H1 (cell line): ENCODE measurements at regions not wholly inside any gene's neighbourhood (a gene's known extent, or its start where the extent isn't known, plus 50 kb on each side); places are given as distances from the start of the nearest gene placed in this dataset.

ENCODE experiments used
- CTCF ChIA-PET: fragments of 300-600 bp; sonication (Branson Sonifier 250); formaldehyde crosslinking; loops from one replicate; lab custom pipeline; 2021; ENCODE audit not compliant: partially characterized antibody; lab: Charles Lee
- POLR2A ChIA-PET: fragments of 300-600 bp; sonication (Branson Sonifier 250); formaldehyde crosslinking; loops from one replicate; lab custom pipeline; 2021; ENCODE audit warnings: inconsistent platforms; ENCODE audit not compliant: partially characterized antibody; lab: Charles Lee
- DNase-seq, 2 experiments: peaks; one replicate each; pipeline versions ENCODE4 v3.0.0 to v3.0.0-alpha.2; 2010 to 2022; ENCODE audit warnings: low spot score in 2 of 2, low read depth in 1 of 2, mixed read lengths in 1 of 2
- FAIRE-seq: peaks from 2 replicates; lab custom pipeline; 2011; peaks lifted over from hg19 to GRCh38; lab: Jason Lieb, UNC
- H2AFZ ChIP-seq: 2 replicates; pipeline ENCODE4 v1.8.1; 2012; ENCODE audit warnings: low read length, inconsistent platforms
- H2AK5ac ChIP-seq: 2 replicates; pipeline ENCODE4 v1.6.1; 2013; ENCODE audit warnings: low read depth, low read length
- H2BK120ac ChIP-seq: replicated peaks from 2 replicates; pipeline ENCODE3; 2013; ENCODE audit warnings: low read depth, low read length, inconsistent platforms
- H2BK12ac ChIP-seq: 2 replicates; pipeline ENCODE4 v1.6.1; 2013; ENCODE audit warnings: low read depth, low read length
- H2BK15ac ChIP-seq: 2 replicates; pipeline ENCODE4 v1.6.1; 2013; ENCODE audit warnings: low read length
- H2BK20ac ChIP-seq: 2 replicates; pipeline ENCODE4 v1.6.1; 2013; ENCODE audit warnings: low read length
- H2BK5ac ChIP-seq: 2 replicates; pipeline ENCODE4 v1.6.1; 2013; ENCODE audit warnings: low read depth, low read length
- H3K14ac ChIP-seq: 2 replicates; pipeline ENCODE4 v1.6.1; 2013; ENCODE audit warnings: inconsistent platforms; ENCODE audit not compliant: insufficient read length
- H3K18ac ChIP-seq: 2 replicates; pipeline ENCODE4 v1.6.1; 2013; ENCODE audit warnings: low read length; ENCODE audit errors: extremely low read depth
- H3K23ac ChIP-seq: 2 replicates; pipeline ENCODE4 v1.6.1; 2013; ENCODE audit warnings: inconsistent platforms; ENCODE audit not compliant: insufficient read length
- H3K23me2 ChIP-seq: 2 replicates; pipeline ENCODE4 v1.6.1; 2013; ENCODE audit warnings: low read depth, low read length
- H3K27ac ChIP-seq: 2 replicates; pipeline ENCODE4 v1.6.1; 2011; ENCODE audit warnings: low read depth, low read length, inconsistent platforms
- H3K27me3 ChIP-seq, 4 experiments: replicated peaks in 1 of 4; 1 replicate in 1 of 4; 2 replicates in 3 of 4; pipeline versions ENCODE4 v1.6.1 to v1.8.1; 2011 to 2013; ENCODE audit warnings: low read length in 3 of 4, mild to moderate bottlenecking in 3 of 4, inconsistent platforms in 2 of 4, mixed read lengths in 2 of 4, moderate library complexity in 1 of 4; ENCODE audit not compliant: control insufficient read depth in 3 of 4, insufficient read depth in 3 of 4; ENCODE audit errors: extremely low read depth in 1 of 4
- H3K36me3 ChIP-seq, 4 experiments: 2 replicates each; pipeline versions ENCODE4 v1.6.1 to v1.8.1; 2011 to 2013; ENCODE audit warnings: mild to moderate bottlenecking in 4 of 4, low read length in 3 of 4, moderate library complexity in 2 of 4, control low read depth in 1 of 4, inconsistent platforms in 1 of 4; ENCODE audit not compliant: insufficient read depth in 4 of 4, control insufficient read depth in 2 of 4
- H3K4ac ChIP-seq: replicated peaks from 2 replicates; pipeline ENCODE3; 2013; ENCODE audit warnings: low read length, low read depth, mixed read lengths, inconsistent platforms; ENCODE audit not compliant: insufficient read length
- H3K4me1 ChIP-seq, 4 experiments: replicated peaks in 1 of 4; 1 replicate in 1 of 4; 2 replicates in 3 of 4; pipeline versions ENCODE4 v1.6.1 to v1.8.1; 2011 to 2013; ENCODE audit warnings: low read length in 3 of 4, inconsistent platforms in 2 of 4, mixed read lengths in 1 of 4; ENCODE audit not compliant: insufficient read depth in 4 of 4, control insufficient read depth in 3 of 4
- H3K4me2 ChIP-seq, 2 experiments: 2 replicates each; pipeline versions ENCODE4 v1.6.1 to v1.8.1; 2011 to 2013; ENCODE audit warnings: low read depth in 2 of 2, low read length in 2 of 2, control low read depth in 1 of 2, inconsistent platforms in 1 of 2, mild to moderate bottlenecking in 1 of 2; ENCODE audit not compliant: insufficient read depth in 1 of 2
- H3K4me3 ChIP-seq, 4 experiments: fragments of 200-600, 300-600 bp in 1 of 4; sonication (generic), shearing (Covaris generic), sonication (Bioruptor Twin) in 1 of 4; 2 replicates each; pipeline versions ENCODE4 v1.5.1 to v1.8.1; 2011 to 2016; ENCODE audit warnings: low read length in 4 of 4, low read depth in 3 of 4, control low read depth in 2 of 4, inconsistent platforms in 2 of 4, mild to moderate bottlenecking in 2 of 4, mixed read lengths in 1 of 4, moderate library complexity in 1 of 4; ENCODE audit not compliant: insufficient read depth in 2 of 4; ENCODE audit errors: extremely low read depth in 1 of 4
- H3K56ac ChIP-seq: replicated peaks from 2 replicates; pipeline ENCODE3; 2013; ENCODE audit warnings: low read depth, mild to moderate bottlenecking, mixed read lengths, low read length, inconsistent platforms; ENCODE audit not compliant: insufficient read length
- H3K79me1 ChIP-seq: 2 replicates; pipeline ENCODE4 v1.6.1; 2013; ENCODE audit warnings: low read depth, low read length, control low read depth
- H3K79me2 ChIP-seq, 2 experiments: 2 replicates each; pipeline versions ENCODE4 v1.6.1 to v1.8.1; 2012 to 2013; ENCODE audit warnings: low read length in 2 of 2, mild to moderate bottlenecking in 2 of 2, inconsistent platforms in 1 of 2; ENCODE audit not compliant: insufficient read depth in 2 of 2, control insufficient read depth in 1 of 2
- H3K9ac ChIP-seq, 4 experiments: replicated peaks in 1 of 4; 1 replicate in 1 of 4; 2 replicates in 3 of 4; pipeline versions ENCODE4 v1.6.1 to v1.8.1; 2011 to 2013; ENCODE audit warnings: low read depth in 3 of 4, low read length in 3 of 4, control low read depth in 2 of 4, mild to moderate bottlenecking in 2 of 4, moderate library complexity in 2 of 4, inconsistent platforms in 1 of 4; ENCODE audit errors: extremely low read depth in 1 of 4
- H3K9me3 ChIP-seq, 2 experiments: 2 replicates each; pipeline versions ENCODE4 v1.6.1 to v1.8.1; 2012 to 2013; ENCODE audit warnings: mild to moderate bottlenecking in 2 of 2, moderate library complexity in 2 of 2, control low read depth in 1 of 2, inconsistent platforms in 1 of 2, low read depth in 1 of 2, low read length in 1 of 2, mixed read lengths in 1 of 2; ENCODE audit not compliant: insufficient read depth in 2 of 2
- H4K20me1 ChIP-seq, 2 experiments: replicated peaks in 1 of 2; 2 replicates each; pipeline versions ENCODE3 to v1.8.1; 2011 to 2013; ENCODE audit warnings: inconsistent platforms in 2 of 2, low read length in 2 of 2, mild to moderate bottlenecking in 1 of 2; ENCODE audit not compliant: insufficient read depth in 2 of 2, control insufficient read depth in 1 of 2
- H4K5ac ChIP-seq: 2 replicates; pipeline ENCODE4 v1.6.1; 2013; ENCODE audit warnings: low read length, low read depth, mixed read lengths, inconsistent platforms; ENCODE audit not compliant: insufficient read length
- H4K8ac ChIP-seq: 2 replicates; pipeline ENCODE4 v1.8.0; 2013; ENCODE audit warnings: mild to moderate bottlenecking, moderate library complexity, low read length, inconsistent platforms; ENCODE audit not compliant: insufficient read depth; ENCODE audit errors: extremely low read depth
- H4K91ac ChIP-seq: replicated peaks from 2 replicates; pipeline ENCODE3; 2013; ENCODE audit warnings: low read length, mixed read lengths, inconsistent platforms; ENCODE audit not compliant: insufficient read length
- CBX5 ChIP-seq: fragments of 300-800, 300-1000 bp; sonication (generic); IDR thresholded peaks from 2 replicates; pipeline ENCODE4 v1.7.1; 2016; ENCODE audit warnings: antibody characterized with exemption, low read length, low read depth
- E2F6 ChIP-seq: IDR thresholded peaks from 2 replicates; pipeline ENCODE4 v1.6.1; 2012; ENCODE audit warnings: inconsistent platforms
- FOSL1 ChIP-seq: IDR thresholded peaks from 2 replicates; pipeline ENCODE4 v1.6.1; 2011; ENCODE audit warnings: mild to moderate bottlenecking, low read depth, low read length, moderate library complexity; ENCODE audit not compliant: insufficient read depth
- HDAC6 ChIP-seq: IDR thresholded peaks from one replicate; pipeline ENCODE4 v1.7.1; 2012; ENCODE audit warnings: low read depth, mild to moderate bottlenecking, inconsistent platforms, low read length, moderate library complexity
- MAFK ChIP-seq: IDR thresholded peaks from 2 replicates; pipeline ENCODE4 v1.6.1; 2012; ENCODE audit warnings: low read depth, mild to moderate bottlenecking, improper control_type of control experiment, low read length
- PHF8 ChIP-seq: fragments of 200-600 bp; sonication (generic); conservative IDR thresholded peaks from 2 replicates; pipeline ENCODE4 v1.7.1; 2012; ENCODE audit warnings: low read depth, mild to moderate bottlenecking, inconsistent platforms, low read length, moderate library complexity
- RBBP5 ChIP-seq: IDR thresholded peaks from 2 replicates; pipeline ENCODE4 v1.7.1; 2012; ENCODE audit warnings: low read depth, mild to moderate bottlenecking, inconsistent platforms, low read length, moderate library complexity, borderline replicate concordance
- WGBS, 2 experiments: shearing (Covaris generic) in 1 of 2; methylation state at CpG; one replicate each; pipeline versions ENCODE4 v1.1.6 to v1.1.7; 2013 to 2015; ENCODE audit warnings: low lambda C conversion rate in 2 of 2, mixed read lengths in 2 of 2, inconsistent platforms in 1 of 2, low coverage in 1 of 2, missing lambda C conversion rate in 1 of 2; ENCODE audit not compliant: insufficient replicate concordance in 2 of 2, insufficient coverage in 1 of 2, insufficient read length in 1 of 2; ENCODE audit errors: extremely low coverage in 1 of 2, missing lambda C conversion rate in 1 of 2; 5-methylcytosine and 5-hydroxymethylcytosine counted together

GRCh38 chr6:44056392-44057237, 70.6 kb downstream of the MRPL14 start:
- H3K4me3 ChIP-seq: no peak overlapping the region
- no peak for FAIRE-seq
- H3K14ac ChIP-seq: no peak overlapping the region
- H3K36me3 ChIP-seq: no peaks in the 10 kb centered on the region
- TF ChIP-seq E2F6 (no peak), HDAC6 (no peak), MAFK (no peak), PHF8 (no peak), RBBP5 (no peak), FOSL1 (no peak), CBX5 (no peak)
- no peak overlapping the region for H2AFZ ChIP-seq
- H2BK120ac ChIP-seq: no peak overlapping the region
- H4K91ac ChIP-seq: no peak overlapping the region
- no peak overlapping the region for H3K27ac ChIP-seq
- CTCF ChIA-PET: interaction anchor here (0.6 to 23.4 kb wide), 11 partner anchors 8 to 679 kb away, joined by 3 to 331 read pairs (median 3); no protein-coding TSS in a partner anchor
- no peaks in the 10 kb centered on the region for H3K79me1 ChIP-seq
- no peak overlapping the region for H2AK5ac ChIP-seq
- DNase-seq: no peak
- no peak overlapping the region for H3K4ac ChIP-seq
- 83% methylated on average over 13 of the region's 13 CpGs; no CpG with 5 or more reads in 1 of the 2 experiments for WGBS, 2 experiments
- no peaks in the 10 kb centered on the region for H3K9me3 ChIP-seq
- H3K18ac ChIP-seq: no peak overlapping the region
- H4K8ac ChIP-seq: no peak overlapping the region
- H3K56ac ChIP-seq: no peak overlapping the region
- POLR2A ChIA-PET: interaction anchor here (5.5 kb wide), 1 partner anchor 15 kb away, joined by 35 read pairs; no protein-coding TSS in a partner anchor
- no peaks in the 10 kb centered on the region for H4K20me1 ChIP-seq
- H2BK20ac ChIP-seq: no peak overlapping the region
- H2BK12ac ChIP-seq: no peak overlapping the region
- H3K79me2 ChIP-seq: no peaks in the 10 kb centered on the region
- no peak overlapping the region for H2BK5ac ChIP-seq
- H3K27me3 ChIP-seq: no peaks in the 10 kb centered on the region
- H3K23ac ChIP-seq: no peak overlapping the region
- no peak overlapping the region for H2BK15ac ChIP-seq
- no peak overlapping the region for H4K5ac ChIP-seq
- H3K9ac ChIP-seq: no peak overlapping the region
- H3K4me1 ChIP-seq: peaks cover 0 to 12% (median 5%) of the 10 kb centered on the region in 4 experiments; a peak in 6 of 7 replicates
- H3K4me2 ChIP-seq: no peak overlapping the region
- no peaks in the 10 kb centered on the region for H3K23me2 ChIP-seq
